Heart left ventricle (tissue), 16 donors: ENCODE measurements at regions not wholly inside any gene's neighbourhood (a gene's known extent, or its start where the extent isn't known, plus 50 kb on each side); places are given as distances from the start of the nearest gene placed in this dataset.
"Not testable (repeated sequence)": the region's sequence is repeated elsewhere in the genome, so short reads cannot be mapped to it uniquely, and the experiment has no call there.

Experiments
- ATAC-seq, 4 donors: fragments of 200-7000 bp; cut with Tn5 transposase; one replicate each; pipeline ENCODE4 v1.9.1; 2020 to 2022; ENCODE audit warnings: moderate library complexity in 4 of 4, mild to moderate bottlenecking in 3 of 4, moderate number of reproducible peaks in 1 of 4
- DNase-seq, 5 donors: peaks; one replicate each; pipeline ENCODE4 v3.0.0-alpha.2; 2020
- H3K27ac ChIP-seq, 12 donors: fragments of 200-600 bp; sonication (generic) in 4 of 12; one replicate each; pipeline versions ENCODE4 v1.5.0 to v1.8.0; 2016 to 2022; ENCODE audit warnings: mild to moderate bottlenecking in 2 of 12
- H3K27me3 ChIP-seq, 9 donors: fragments of 200-600 bp; sonication (generic) in 2 of 9; one replicate each; pipeline versions ENCODE4 v1.5.1 to v1.8.0; 2016 to 2022; ENCODE audit warnings: mild to moderate bottlenecking in 3 of 9
- H3K36me3 ChIP-seq, 9 donors: fragments of 200-600 bp; sonication (generic) in 2 of 9; one replicate each; pipeline versions ENCODE4 v1.5.0 to v1.8.0; 2018 to 2022; ENCODE audit warnings: mild to moderate bottlenecking in 2 of 9
- H3K4me1 ChIP-seq, 12 donors: fragments of 200-600 bp; sonication (generic) in 4 of 12; one replicate each; pipeline versions ENCODE4 v1.5.0 to v1.8.0; 2016 to 2022; ENCODE audit warnings: mild to moderate bottlenecking in 3 of 12
- H3K4me3 ChIP-seq, 12 donors: fragments of 200-600 bp; sonication (generic) in 4 of 12; one replicate each; pipeline versions ENCODE4 v1.5.0 to v1.8.0; 2017 to 2022; ENCODE audit warnings: mild to moderate bottlenecking in 9 of 12, moderate library complexity in 4 of 12
- H3K9me3 ChIP-seq, 12 donors: fragments of 200-600 bp; sonication (generic) in 4 of 12; one replicate each; pipeline versions ENCODE4 v1.5.0 to v1.8.0; 2016 to 2022; ENCODE audit warnings: mild to moderate bottlenecking in 1 of 12
- WGBS, 4 donors: extraction: QIAGEN DNeasy Blood & Tissue Kit in 2 of 4; methylation state at CpG; one replicate each; pipeline versions ENCODE4 v1.1.5 to v1.1.7; 2013 to 2018; 5-methylcytosine and 5-hydroxymethylcytosine counted together
- intact Hi-C, 10 donors: fragments of 100-400 bp; cut with DNase I; formaldehyde crosslinking; loops; one replicate each; pipeline versions ENCODE4 v1.11.1 to v1.14.2; 2022
- donor health status: ischemic (EF 13 %, LVEDD 7.1; RV severe dilation, severe dysfunction).
- donor health status: healthy with polysubstance abuse.
- donor health status: DM: no; HTN: yes; CAD: no.
- donor health status: DM: no; HTN: no; CAD: no.
- donor health status: ischemic (EF 25% LVEDD 6.9; RV normal size, moderate dysfunction).
- donor health status: ischemic (EF 25% LVEDD 5.7; RV mildly dilated, moderate dysfunction).
- donor health status: healthy.
- donor health status: DM: yes; HTN: yes; CAD: no.
- donor health status: ischemic (EF 35%, LVEDD 5.7; RV mildly dilated, moderate dysfunction).
- donor health status: nonischemic (EF 11% LVEDD 7.7; RV severe dilation, severe dysfunction).
- donor health status: DM: yes; HTN: yes; CAD: no.
- donor health status: PGD.
- donor health status: ischemic (EF 29% LVEDD 5.4; RV normal size, mild dysfunction).
- donor health status: nonischemic (EF 23%, LVEDD 6.1; RV moderate dilation, normal function).

GRCh38 chr9:62452572-62452971, 1262.7 kb downstream of the SPATA31A7 start:
- intact Hi-C loops, H3K4me1 ChIP-seq, H3K27me3 ChIP-seq, H3K36me3 ChIP-seq, ATAC-seq, H3K27ac ChIP-seq, H3K9me3 ChIP-seq, H3K4me3 ChIP-seq: not testable (repeated sequence)
- DNase-seq: peak in 1 of 5 donors; percentile 16
- WGBS, 4 donors: 93 to 97% (median 96%) methylated on average over 7 to 9 of the region's 22 CpGs; no CpG with 5 or more reads in 1 of the 4 donors

- H3K27me3 ChIP-seq, DNase-seq, intact Hi-C loops, H3K9me3 ChIP-seq, H3K4me3 ChIP-seq, ATAC-seq, H3K27ac ChIP-seq, H3K36me3 ChIP-seq, H3K4me1 ChIP-seq: not testable (repeated sequence)
- WGBS, 4 donors: 73 to 85% methylated on average over 3 to 4 of the region's 7 CpGs; no CpG with 5 or more reads in 2 of the 4 donors
These were observed 1274.3 kb downstream of the SPATA31A7 start for GRCh38 chr9:62464181-62464580.

GRCh38 chr9:62464948-62465347, 1275.1 kb downstream of the SPATA31A7 start:
- H3K27ac ChIP-seq, H3K4me1 ChIP-seq, H3K9me3 ChIP-seq, DNase-seq, H3K27me3 ChIP-seq, intact Hi-C loops, H3K4me3 ChIP-seq, H3K36me3 ChIP-seq, ATAC-seq: not testable (repeated sequence)
- no CpG with 5 or more reads among the region's 10 CpGs for WGBS, 4 donors
